HG03457 (cell line): ENCODE measurements at regions not wholly inside any gene's neighbourhood (a gene's known extent, or its start where the extent isn't known, plus 50 kb on each side); places are given as distances from the start of the nearest gene placed in this dataset.
"Not testable (repeated sequence)": the region's sequence is repeated elsewhere in the genome, so short reads cannot be mapped to it uniquely, and the experiment has no call there.

Source experiments
- ATAC-seq: cut with Tn5 transposase; IDR thresholded peaks from one replicate; pipeline ENCODE4 v1.9.1; 2021; ENCODE audit warnings: moderate number of reproducible peaks; ENCODE audit not compliant: unreplicated experiment

DNA sequence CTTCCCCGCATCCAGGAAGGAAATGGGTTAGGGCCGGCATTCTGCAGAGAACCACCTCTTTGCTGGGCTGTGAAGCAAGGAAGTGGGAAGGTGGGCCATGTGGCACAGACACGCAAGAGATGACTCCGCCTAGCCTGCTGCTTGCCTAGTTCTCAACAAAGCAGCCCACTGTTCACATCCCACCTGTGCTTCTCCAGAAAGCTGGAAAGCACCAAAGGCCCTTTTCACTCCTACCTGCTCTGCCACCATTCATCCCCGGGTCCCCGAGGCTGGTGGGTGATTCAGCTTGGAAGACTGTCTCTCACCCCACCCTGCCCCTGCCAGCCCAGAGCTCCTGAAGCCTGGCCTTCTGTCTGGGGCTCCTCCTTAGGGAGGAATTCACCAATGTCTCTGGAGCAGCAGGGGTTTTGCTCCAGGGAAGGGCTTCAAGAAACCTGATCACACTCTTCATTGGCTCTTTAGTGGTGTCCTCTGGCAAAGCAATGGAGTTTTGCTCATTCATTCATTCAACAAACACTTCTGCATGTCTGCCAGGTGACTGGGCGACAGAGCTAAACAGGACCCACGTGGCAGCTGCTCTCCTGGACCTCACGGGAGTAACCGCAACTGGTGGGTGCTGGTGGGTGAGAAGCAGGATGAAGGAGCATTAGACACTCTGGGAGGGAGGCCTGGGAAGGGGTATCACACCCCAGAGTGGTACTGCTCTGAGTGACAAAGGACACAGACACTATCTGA is 145.4 kb upstream of the TLE3 start:
- ATAC-seq: no peak

GRCh38 chr15:70241561-70242320 is 144.0 kb upstream of the TLE3 start:
- no peak for ATAC-seq

- no peak for ATAC-seq
Measured at GRCh38 chr15:70240820-70241430, 143.2 kb upstream of the TLE3 start.

DNA sequence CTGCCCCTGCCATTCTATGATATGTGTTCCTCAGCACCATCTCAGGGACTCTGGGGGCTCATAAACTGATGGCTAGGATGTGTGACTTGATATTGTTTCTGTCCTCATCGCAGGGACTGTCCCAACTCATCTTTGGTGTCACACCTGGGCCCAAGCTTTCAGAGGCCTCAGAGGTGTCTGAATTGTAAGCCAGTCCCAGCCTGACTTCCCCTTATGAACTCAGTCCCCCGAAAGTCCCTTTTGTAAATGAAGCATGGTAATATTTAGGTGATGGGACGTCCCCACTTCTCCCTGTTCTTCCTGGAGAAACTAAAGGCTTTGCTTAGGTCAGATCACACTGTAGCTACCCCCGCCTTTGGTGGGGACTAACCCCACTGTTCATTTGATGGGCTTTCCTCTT is 142.4 kb upstream of the TLE3 start:
- ATAC-seq: no peak

- ATAC-seq: no peak
Measured at GRCh38 chr15:70238917-70239316, 141.2 kb upstream of the TLE3 start.

- ATAC-seq: no peak
Measured at GRCh38 chr15:70237626-70238025, 139.9 kb upstream of the TLE3 start.

GRCh38 chr15:70236341-70237086 is 138.8 kb upstream of the TLE3 start:
- no peak for ATAC-seq

DNA sequence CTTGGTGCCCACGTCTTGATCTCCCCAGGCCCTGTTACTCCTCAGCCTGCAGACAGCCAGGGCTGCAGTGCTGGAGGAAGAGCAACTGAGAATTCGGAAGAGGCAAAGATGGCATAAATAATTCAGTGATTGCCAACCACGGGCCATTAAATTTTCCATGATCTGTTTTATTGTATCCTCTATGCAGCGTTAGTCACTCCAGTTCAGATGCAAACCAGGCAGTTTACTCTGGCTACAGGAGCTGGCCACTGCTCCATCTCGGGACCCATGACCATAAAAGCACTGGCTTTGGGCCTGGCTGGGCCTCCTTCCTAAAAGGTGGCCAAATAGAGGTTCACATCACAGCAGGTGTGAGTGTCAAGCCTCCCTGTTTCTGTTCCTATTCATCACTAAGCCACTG is 137.6 kb upstream of the TLE3 start:
- no peak for ATAC-seq

DNA sequence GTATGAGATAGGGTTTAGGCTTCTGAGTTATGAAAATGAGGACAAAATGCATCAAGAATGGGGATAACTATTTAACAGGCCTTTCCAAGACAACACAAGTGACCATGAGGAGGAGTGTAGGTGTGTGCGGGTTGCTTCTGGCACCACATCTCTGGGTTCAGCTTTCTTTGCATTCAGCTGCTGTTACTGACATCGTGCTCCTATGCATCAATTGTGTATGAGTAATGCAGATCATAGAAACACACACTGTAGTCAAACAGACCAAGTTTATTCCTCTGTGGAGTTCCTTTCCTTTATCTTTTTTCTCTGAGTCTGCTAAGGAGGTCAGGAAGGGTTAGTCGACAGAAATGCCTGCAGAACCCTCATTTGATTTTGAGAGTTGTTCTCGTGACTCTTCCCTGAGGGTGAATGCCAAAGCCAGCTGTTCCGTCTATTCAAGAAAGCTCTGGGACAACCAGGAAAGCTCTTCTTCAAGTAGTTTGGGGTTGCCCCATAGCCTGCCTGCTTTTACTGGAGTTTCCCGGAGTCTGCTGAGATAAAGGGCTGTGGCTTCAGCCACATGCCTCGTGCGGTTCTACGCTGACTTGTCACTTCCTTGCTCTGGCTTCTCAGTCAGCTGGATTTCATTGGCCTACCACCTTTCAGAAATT is 136.7 kb upstream of the TLE3 start:
- ATAC-seq: no peak

- ATAC-seq: no peak
Measured at GRCh38 chr15:70231484-70231883, 133.8 kb upstream of the TLE3 start.

- ATAC-seq: not testable (repeated sequence)
Measured at GRCh38 chr15:70227918-70228317, 130.2 kb upstream of the TLE3 start.

GRCh38 chr15:70227147-70227546 is 129.4 kb upstream of the TLE3 start:
- no peak for ATAC-seq

DNA sequence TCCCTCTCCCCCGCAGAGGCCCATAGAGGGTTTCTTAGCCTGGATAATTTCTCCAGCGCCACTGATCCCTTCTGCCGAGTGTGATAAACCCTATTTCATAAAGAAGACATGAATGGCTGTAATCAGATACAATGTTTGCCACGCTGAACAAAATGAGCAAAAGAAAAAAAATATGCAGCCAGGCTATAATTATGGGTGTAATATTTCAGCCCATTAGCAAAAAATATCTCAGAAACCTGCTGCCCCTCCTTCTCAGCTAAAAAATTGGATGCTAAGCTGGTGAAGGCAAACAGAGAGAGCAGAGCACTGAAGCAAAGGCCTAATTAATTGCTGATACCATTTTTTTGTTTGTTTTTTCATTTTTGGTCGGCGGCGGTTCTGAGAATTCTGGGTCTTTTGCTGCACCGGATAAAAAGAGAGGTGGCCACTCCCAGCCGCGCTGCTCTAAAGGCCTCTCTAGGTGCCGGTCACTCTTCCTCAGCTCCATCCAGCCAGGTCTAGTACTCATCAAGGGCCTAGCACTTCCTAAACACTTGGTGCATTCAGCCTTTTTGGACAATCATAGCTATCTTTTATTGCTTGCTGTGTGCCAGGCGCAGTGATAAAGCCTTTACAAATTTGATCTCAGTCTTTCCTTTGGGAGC is 128.7 kb upstream of the TLE3 start:
- no peak for ATAC-seq

- no peak for ATAC-seq
Measured at GRCh38 chr15:70225416-70225815, 127.7 kb upstream of the TLE3 start.

GRCh38 chr15:70222606-70223005 is 124.9 kb upstream of the TLE3 start:
- no peak for ATAC-seq

DNA sequence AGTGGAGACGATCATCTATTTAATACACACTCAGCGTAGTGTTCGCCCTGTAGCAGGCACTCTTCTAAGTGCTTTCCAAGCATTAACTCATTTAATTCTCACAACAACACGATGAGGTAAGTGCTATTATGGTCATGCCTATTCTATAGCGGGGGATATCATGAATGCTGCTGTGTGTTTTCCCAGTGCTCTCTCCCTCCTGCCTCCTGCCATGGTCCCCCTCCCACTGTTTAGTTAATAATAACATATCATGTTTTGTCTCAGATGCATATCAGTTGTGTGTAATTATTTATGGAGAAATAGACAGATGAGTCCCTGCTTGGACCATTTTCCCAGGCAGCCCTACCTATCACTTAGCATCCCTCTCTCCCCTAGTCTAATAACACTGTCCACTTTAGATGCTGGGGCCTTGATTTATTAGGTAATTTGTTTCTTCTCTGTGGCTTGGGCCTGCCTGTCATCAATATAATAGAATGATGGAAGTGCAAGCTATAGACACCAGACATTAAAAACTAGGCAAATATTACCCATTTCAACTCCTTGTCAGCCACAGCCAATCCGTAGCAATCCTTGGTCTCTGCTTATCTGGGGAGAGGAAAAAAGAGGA is 122.9 kb upstream of the TLE3 start:
- ATAC-seq: no peak

DNA sequence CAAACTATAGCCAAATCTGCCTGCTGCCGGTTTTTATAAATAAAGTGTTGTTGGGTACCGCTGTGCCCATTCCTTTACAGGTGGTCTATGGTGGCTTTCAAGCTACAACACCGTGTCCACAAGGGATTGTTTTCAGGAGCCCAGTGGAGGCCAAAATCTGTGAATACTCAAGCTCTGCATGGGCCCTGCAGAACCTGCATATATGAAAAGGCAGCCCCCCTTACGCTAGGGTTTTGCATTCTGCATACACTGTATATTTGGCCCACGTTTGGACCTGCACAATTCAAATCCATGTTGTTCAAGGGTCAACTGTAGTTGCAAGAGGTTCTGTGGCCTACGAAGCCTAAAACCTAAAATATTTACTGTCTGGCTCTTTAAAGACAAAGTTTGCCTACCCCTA is 122.2 kb upstream of the TLE3 start:
- no peak for ATAC-seq

DNA sequence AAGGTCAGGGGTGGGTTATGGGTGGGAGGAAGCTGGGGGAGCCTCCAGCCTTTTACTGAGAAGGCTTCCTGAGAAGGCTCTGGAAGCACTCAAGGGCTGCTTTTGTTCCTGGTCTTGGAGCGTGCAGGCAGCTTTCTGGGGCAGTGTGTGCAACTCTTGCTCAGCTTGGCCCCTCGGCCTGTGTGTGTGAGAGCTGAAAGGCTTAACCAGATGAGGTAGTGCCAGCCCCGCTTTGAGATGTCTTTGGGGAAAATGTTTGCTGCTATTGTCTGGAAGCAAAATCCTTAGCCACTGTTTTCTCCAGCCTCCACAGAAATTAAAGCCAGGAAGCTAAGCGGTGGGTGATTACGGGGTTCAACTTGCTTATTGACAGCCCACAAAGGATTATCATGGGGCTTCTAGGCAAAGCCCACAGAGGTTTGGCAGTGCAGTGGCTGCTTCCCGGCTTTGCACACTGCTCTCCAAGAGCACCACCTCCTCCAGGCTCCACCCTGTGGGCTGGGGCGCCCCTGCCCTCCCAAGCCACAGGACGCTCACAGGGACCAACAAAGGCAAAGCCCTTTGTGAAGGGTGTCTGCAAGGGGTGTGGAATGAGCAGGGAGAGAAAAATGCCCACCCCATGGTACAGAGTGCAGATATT is 121.7 kb upstream of the TLE3 start:
- ATAC-seq: no peak
